Inferior parietal cortex (tissue), 1 donor: ENCODE measurements at regions not wholly inside any gene's neighbourhood (a gene's known extent, or its start where the extent isn't known, plus 50 kb on each side); places are given as distances from the start of the nearest gene placed in this dataset.
"Not testable (repeated sequence)": the region's sequence is repeated elsewhere in the genome, so short reads cannot be mapped to it uniquely, and the experiment has no call there.

ENCODE experiments used
- DNase-seq: peaks from one replicate; pipeline ENCODE4 v3.0.0-alpha.2; 2016; ENCODE audit errors: extremely low spot score

DNA sequence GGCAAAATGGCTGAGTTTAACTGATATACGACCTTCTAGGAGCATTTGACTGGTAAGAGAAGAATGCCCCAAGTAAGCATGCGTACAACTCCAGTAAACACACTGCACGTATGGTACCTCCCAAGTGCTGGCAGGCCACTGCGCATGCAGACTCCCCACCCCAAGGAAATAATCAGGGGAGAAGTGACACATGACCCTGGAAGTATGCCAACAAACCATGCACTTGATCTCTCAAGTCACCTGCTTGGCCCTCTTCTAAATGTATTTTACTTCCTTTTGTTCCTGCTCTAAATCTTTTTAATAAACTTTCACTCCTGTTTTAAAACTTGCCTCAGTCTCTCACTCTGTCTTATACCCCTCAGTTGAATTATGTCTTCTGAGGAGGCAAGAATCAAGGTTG, 129.8 kb upstream of the COL5A2 start:
- DNase-seq = no peak

DNA sequence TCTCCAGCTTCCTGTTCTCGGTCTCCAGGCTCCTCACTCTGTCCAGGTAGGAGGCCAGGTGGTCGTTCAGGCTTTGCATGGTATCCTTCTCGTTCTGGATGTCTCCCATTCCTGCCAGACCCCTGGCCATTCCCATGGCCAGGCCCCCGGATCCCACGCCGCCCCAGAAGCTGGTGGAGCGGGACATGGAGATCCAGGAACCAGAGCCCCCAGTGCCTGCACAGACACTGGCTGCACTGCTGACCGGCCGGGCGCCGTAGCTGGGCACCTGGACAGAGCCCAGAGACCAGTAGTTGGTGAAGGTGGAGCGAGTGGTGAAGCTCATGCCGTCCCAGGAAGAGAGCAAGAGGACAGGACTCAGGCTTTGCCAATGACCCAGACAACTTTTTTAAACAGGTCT, 129.1 kb upstream of the WDR75 start:
- no peak for DNase-seq

DNA sequence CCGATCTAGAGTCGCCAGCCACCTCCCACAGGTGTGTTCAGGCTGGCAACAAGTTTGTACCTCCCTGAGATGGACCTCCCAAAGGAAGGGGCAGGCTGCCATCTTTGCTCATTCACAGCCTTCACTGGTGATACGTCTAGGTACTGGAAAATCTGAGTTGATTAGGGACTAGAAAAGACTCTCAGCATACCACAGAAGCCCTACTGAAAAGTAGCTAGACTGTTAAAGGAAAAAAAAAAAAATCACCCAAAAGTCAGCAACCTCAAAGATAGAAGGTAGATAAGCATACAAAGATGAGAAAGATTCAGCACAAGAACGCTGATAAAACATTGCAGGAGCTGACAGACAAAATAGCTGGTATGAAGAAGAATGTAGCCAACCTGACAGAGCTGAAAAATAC, 128.6 kb upstream of the WDR75 start:
- no peak for DNase-seq

DNA sequence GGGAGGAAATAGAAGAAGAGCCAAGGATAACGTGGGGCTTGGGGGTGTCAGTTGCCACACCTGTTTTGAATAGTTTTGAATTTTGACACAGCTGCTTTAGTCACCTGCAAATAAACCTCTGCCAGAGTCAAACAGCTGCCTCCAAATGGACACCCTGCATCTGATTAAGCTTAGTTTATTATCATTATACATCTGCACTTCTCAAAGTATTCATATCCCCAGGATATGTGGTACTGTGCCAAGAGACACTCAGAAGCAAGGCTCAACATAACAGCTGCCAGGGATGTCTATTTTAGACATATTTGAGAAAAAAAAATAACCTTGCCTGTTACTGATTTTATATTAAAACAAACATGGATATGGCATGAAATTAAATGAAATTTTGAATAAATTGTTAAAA, 122.5 kb upstream of the WDR75 start:
- DNase-seq = no peak

DNA sequence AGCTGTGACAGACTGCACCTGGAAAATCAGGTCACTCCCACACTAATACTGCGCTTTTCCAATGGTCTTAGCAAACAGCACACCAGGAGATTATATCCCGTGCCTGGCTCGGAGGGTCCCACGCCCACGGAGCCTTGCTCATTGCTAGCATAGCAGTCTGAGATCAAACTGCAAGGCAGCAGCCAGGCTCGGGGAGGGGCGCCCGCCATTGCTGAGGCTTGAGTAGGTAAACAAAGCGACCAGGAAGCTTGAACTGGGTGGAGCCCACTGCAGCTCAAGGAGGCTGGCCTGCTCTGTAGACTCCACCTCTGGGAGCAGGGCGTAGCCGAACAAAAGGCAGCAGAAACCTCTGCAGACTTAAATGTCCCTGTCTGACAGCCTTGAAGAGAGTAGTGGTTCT, 121.8 kb upstream of the WDR75 start:
- DNase-seq = not testable (repeated sequence)

DNA sequence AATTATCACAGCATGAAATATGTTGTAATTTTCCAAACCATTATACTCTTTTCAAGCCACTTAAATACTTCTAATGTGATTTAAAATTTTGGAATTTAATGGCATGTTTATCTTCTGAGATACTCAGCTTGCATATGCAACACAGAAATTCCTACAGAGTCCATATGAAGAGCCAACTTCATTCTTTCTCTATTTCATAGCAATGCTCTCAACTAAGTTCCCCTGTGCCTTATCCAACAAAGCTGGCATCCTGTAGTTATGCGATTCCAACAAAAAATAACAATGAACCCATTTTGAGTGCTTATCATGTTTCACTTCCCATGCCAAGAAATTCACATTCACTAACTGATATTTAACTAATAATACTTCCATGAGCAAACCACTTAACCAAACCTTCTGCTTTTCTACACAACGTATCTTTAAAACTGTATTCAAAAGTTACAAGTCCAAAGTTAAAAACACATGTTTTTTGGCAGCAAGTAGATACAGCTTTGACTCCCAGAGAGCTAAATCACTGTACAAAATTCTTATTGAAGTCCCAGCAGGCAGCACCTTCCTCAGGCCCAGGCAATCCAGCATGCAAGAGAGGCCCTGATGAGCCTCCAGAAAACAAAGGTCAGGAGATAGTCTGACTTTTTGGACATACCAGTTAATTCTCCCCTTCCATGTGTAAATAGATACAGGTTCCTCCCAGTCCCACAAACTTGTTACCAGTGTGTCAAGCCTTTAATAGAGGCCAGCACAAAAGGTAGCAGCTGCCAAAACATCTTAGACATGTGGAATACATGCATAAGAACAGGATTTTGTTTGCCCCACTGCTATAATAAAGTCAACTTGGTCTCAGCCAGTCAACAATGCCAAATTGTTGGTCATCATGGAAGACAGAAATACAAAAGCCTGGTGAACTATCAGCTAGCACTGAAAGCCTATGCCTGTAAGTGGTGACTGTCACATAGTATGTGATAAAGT, 113.1 kb upstream of the WDR75 start:
- no peak for DNase-seq

DNA sequence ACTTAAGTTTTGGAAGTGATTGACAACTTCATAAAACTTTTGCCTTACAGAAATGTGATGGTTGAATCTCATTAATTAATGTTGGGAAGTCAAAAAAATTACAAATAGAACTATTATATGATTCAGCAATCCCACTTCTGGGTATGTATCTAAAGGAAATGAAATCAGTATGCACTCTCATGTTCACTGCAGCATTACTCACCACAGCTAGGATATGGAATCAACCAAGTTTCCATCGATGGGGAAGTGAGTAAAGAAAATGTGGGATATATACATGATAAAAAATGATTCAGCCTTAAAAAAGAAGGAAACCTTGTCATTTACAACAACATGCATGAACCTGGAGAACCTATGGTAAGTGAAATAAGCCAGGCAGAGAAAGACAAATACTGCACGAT, 112.4 kb upstream of the WDR75 start:
- DNase-seq = no peak

DNA sequence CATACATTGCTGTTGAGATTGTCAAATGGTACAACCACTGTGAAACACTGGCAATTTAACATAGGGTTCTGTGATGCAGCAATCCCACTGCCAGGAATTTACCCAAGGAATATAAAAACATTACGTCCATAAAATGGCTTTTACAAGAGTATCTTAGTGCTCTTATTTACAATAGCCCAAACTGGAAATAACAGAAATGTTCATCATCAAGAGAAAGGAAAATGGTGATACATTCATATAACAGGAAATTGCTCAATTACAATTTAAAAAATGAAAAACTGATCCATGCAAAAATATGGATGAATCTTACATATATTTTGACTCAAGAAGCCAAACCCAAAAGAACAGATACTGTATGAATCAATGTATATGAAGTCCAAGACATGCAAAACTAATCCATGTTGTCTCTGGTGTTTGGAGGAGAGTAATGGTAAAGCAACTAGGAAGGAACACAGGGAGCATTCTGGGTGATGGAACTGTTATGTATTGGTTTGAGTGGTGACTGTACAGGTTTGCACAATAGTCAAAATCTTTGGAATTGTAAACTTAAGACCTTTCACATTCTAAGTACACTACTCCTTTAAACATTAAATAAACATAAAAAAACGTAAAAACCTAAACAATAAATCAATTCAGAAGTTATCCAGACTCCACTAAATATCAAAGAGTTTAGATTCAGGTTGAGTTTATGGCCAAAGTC, 104.8 kb upstream of the WDR75 start:
- no peak for DNase-seq

DNA sequence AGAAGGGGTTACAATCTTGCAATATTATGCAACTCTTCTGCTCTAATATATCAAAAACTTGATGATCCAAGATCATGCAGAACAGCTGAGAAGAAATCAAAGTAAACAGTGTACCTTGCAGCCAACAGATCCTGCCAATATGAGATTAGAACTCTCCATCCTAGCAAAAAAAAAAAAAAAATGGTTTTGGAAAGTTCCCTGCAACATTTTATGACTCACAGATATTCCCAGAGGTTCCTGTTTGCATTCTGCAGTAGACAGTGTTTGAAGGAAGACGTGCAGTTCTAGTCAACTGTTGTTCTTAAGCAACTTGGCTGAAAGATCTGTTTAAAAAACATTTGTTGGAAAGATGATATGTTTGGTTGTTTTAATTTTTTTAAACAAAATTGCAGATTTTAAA, 103.6 kb upstream of the WDR75 start:
- DNase-seq = peak; percentile 19

DNA sequence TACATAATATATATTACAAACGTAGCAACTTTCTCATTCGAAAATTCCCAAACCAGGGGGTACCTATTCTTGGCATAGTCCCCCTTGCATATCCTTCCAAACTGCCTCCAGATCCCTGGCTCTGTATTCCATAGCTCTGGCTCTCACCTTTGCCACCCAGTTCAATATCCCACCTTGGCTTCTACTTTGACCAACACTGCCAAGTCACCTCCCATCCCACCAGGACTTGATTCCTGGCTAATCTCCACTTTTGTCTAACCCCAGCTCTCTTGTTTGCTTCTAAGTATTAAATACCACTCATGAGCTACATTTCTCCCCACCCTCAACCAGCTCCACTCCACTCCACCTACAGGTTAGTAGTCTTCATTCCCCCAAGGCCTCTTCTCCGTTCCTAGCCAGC, 103.2 kb upstream of the WDR75 start:
- no peak for DNase-seq

DNA sequence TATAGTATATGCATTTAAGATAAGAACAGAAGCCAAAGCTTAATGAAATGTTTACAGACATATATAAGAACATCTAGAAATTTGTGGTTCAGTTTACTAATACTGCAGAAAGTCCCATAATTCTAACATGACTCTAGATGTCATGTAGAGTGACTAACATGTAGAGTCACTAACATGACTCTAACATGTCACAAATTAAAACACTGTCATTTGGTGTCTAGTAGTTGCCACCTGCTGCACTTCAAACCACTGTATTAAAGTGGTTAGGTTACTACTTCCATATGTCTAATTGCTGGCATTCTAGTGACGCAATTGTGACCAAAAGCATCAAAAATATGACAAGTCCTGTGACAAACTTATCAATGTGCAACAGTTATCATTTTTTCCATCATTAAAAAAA, 100.2 kb upstream of the WDR75 start:
- DNase-seq = no peak

DNA sequence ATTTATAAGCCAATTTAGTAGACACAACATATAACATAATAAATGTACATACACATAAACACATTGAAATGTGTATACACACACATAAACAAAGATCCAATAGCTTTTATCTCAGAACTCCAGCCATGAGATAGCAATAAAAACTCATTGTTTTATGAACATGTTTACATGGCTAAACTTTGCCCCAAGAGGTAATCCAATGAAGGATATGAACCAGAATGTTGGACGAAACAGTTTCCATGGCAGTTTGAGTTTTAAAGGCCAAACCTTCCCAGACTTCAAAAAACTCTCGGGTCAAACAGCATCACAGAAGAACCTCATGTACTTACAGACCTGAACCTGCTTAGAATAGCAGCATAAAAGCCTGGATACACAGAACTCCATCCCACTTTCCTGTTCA, 97.2 kb upstream of the WDR75 start:
- DNase-seq = no peak

DNA sequence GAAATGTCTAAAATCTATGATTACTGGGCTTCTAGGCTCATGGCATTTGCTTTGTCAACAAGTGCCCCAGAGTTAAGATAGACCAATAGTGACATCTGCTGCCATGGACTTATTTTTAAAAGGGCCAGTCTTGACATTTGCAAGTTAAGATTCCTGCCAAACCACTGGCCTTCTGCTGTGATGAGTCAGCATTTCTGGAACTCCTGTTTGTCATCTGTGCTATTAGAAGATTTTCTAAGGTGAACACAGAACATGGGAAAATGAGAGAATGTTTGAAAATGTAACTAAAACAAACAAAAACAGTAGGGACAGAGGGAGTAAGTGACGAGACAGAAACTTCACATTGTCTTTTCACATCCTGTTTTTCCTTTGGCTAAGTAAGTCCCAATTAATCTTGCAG, 93.7 kb upstream of the WDR75 start:
- DNase-seq = peak; percentile 25

DNA sequence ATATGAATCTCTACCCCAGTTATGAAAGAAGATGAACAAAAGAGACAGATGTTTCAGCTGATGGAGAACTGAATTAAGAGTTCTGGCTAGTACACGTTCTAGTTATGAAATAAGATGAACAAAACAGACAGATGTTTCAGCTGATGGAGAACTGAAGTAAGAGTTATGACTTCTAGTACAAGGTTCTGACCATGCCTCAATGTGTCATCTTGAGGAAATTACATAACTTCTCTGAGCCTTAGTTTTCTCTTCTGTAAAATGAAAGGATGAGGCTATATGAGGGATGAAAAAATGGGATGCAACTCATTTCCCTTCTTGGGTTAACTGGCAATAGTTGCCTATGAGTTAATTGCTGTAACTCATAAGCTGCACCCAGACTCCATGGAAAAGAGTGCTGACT, 92.9 kb upstream of the WDR75 start:
- no peak for DNase-seq

DNA sequence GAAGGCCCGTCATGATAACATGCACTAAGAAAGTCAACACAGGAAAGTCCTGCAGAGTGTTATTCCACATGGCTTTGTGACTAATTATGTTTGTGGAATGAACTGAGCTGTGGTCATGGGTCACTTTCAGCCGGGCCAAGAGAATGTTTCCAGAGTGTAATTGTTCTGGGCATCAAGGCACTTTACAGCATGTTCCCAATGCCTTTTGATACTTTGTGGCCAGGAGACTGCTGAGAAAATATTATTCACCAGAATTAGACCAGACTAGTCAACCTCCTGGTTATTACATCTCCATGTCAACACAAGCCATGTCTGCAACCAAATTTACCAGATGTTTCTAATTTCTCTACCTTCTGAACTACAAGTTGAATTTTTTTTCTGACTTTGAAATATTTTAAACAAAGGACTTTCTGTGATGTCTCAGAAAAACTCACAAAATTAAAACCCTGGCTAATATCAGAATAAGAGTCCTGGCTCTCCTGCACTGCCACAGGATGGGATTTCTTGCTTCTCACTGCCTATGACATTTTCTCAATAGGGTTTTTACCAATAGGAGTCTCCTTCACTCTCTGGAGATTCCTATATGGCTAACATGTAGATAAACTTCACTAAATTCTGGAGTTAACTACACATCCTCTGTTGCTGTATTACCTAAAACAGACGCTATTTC, 90.6 kb upstream of the WDR75 start:
- DNase-seq = no peak

DNA sequence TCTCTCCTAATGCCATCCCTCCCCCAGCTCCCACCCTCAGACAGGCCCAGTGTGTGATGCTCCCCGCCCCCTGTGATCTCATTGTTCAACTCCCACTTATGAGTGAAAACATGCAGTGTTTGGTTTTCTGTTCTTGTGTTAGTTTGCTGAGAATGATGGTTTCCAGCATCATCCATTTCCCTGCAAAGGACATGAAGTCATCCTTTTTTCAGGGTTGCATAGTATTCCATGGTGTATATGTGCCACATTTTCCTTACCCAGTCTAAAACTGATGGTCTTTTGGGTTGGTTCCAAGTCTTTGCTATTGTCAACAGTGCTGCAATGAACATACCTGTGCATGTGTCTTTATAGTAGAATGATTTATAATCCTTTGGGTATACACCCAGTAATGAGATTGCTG, 89.3 kb upstream of the WDR75 start:
- DNase-seq = not testable (repeated sequence)

DNA sequence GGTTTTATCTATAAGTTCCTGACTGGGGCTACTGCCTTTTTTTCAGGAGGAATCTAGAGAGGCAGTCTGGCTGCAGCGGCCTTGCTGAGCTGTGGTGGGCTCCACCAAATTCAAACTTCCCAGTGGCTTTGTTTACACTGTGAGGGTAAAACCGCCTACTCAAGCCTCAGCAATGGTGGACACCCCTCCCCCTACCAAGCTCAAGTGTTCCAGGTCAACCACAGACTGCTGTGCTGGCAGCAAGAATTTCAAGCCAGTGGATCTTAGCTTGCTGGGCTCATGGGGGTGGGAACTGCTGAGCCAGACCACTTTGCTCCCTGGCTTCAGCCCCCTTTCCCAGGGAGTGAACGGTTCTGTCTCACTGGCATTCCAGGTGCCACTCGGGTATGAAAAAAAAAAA, 83.9 kb upstream of the WDR75 start:
- DNase-seq = not testable (repeated sequence)

DNA sequence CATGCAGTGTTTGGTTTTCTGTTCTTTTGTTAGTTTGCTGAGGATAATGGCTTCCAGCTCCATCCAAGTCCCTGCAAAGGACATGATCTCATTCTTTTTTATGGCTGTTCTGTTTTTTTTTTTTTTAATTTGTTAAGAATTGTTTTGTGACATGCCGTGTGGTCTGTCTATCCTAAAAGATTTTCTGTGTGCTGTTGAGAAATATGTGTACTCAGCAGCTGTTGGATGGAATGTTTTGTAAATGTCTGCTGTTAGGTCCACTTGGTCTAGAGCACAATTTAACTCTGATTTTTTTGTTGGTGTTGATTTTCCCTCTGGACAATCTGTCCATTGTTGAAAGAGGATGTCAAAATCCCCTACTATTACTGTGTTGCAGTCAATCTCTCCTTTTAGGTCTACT, 80.4 kb upstream of the WDR75 start:
- DNase-seq = no peak

DNA sequence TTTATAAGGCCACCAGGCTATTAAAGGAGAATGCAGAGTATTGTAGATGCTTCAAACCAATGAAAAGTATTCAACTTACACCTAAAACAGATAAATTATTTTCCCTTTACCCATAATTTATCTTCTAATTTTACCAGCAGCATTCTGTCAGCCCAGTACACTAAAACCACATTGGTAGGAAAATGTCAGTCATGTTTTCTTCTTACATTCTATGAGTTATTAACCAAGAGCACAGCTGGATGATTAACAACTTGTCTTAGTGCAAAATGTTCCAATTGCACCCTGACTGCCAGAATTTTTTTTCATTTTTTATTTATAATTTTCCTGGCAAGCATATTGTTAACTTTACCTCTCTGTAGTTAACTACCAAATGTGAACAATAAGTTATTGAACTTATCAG, 79.0 kb upstream of the WDR75 start:
- no peak for DNase-seq

DNA sequence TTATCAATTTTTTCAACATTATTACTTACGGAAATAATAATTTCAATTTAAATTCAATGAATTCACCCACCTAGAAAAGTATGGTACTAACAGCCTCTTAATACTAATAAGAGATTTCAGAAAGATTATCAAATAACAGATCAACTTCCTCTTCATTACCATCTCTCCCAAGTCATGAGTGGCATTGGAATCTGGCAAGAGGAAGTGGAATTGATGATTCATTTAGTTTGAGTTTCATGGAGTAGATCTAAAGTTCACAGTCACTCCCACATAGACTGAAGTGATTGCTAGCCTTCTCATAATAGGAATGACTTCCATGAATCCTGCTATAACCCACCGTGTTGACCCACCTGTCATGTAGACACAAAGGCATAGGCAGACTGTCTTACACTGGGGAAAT, 77.7 kb upstream of the WDR75 start:
- no peak for DNase-seq

DNA sequence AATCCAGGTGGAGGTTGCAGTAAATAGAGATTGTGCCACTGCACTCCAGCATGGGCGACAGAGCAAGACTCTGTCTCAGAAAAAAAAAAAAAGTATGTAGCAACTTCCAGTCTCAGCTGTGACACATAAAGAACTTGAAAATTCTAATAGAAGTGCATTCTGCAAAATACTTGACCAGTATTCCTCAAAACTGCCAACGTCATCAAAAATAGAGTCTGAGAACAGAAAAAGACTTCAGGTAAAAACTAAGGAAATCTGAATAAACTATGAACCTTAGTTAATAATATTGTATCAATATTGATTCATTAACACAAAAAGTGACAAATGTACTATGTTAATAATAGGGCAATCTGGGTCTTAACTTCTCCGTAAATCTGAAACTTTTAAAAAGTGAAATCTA, 76.7 kb upstream of the WDR75 start:
- DNase-seq = no peak

DNA sequence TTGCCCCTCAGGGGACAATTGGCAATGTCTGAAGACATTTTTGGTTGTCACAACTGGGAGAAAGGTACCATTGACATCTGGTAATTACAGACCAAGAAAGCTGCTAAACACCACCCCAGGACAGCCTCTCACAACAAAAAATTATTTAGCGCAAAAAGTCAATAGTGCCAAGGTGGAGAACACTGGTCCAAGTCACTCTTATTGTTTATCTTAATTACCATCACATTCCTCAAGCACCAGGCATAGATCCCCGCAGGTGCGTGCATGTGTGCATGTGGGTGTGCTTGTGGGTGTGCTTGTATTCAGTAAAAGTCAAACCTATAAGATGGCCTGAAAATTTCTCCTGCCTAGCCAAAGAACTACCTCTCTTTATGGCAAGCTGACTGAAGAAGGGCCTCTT, 74.9 kb upstream of the WDR75 start:
- DNase-seq = no peak

DNA sequence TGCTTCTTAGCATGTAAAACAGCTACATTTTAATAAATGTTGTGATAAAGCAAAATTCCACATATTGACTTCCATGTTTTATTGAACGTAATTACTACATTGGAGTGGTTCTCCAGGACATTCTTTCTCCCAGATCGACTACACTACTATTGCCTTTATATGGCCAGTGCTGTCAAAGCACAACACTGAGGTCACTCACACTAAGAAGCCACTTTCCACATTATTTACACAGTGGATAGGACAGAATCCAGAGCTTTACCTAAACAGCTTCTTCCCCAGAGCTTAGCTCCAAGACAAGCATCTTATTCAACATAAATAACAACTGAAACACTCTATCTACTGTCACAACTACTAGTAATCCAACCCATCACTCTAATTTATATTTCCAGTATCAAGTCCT, 73.9 kb upstream of the WDR75 start:
- DNase-seq = no peak
